ENCODE measurements at regions not wholly inside any gene's neighbourhood (a gene's known extent, or its start where the extent isn't known, plus 50 kb on each side); places are given as distances from the start of the nearest gene placed in this dataset.
"Not testable (repeated sequence)": the region's sequence is repeated elsewhere in the genome, so short reads cannot be mapped to it uniquely, and the experiment has no call there.

GRCh38 chr3:110001905-110002304 is 664.6 kb upstream of the DPPA4 start:
- not testable (repeated sequence) for DNase-seq (ENCODE audit: low read depth)

- no peak for DNase-seq (ENCODE audit: low read depth)
Measured at GRCh38 chr3:110006913-110007312, 669.6 kb upstream of the DPPA4 start.

GRCh38 chr3:110015231-110015963 is 678.1 kb upstream of the DPPA4 start:
- DNase-seq (ENCODE audit: low read depth): no peak

GRCh38 chr3:110016235-110016815 is 679.0 kb upstream of the DPPA4 start:
- DNase-seq (ENCODE audit: low read depth): no peak

- no peak for DNase-seq (ENCODE audit: low read depth)
Measured at GRCh38 chr3:110017304-110017703, 680.0 kb upstream of the DPPA4 start.

- DNase-seq (ENCODE audit: low read depth): no peak
Measured at GRCh38 chr3:110021659-110022058, 684.3 kb upstream of the DPPA4 start.

- not testable (repeated sequence) for DNase-seq (ENCODE audit: low read depth)
Measured at GRCh38 chr3:110023022-110023421, 685.7 kb upstream of the DPPA4 start.

GRCh38 chr3:110026421-110026820 is 689.1 kb upstream of the DPPA4 start:
- DNase-seq (ENCODE audit: low read depth): no peak

- DNase-seq (ENCODE audit: low read depth): no peak
Measured at GRCh38 chr3:110027446-110028080, 690.2 kb upstream of the DPPA4 start.

GRCh38 chr3:110031975-110032374 is 694.6 kb upstream of the DPPA4 start:
- DNase-seq (ENCODE audit: low read depth): no peak

GRCh38 chr3:110059431-110059830 is 722.1 kb upstream of the DPPA4 start:
- no peak for DNase-seq (ENCODE audit: low read depth)

GRCh38 chr3:110062716-110063115 is 725.4 kb upstream of the DPPA4 start:
- no peak for DNase-seq (ENCODE audit: low read depth)

- no peak for DNase-seq (ENCODE audit: low read depth)
Measured at GRCh38 chr3:110063178-110063577, 725.8 kb upstream of the DPPA4 start.

- DNase-seq (ENCODE audit: low read depth): no peak
Measured at GRCh38 chr3:110066206-110066605, 728.9 kb upstream of the DPPA4 start.

GRCh38 chr3:110067527-110067926 is 730.2 kb upstream of the DPPA4 start:
- no peak for DNase-seq (ENCODE audit: low read depth)

GRCh38 chr3:110069761-110070160 is 732.4 kb upstream of the DPPA4 start:
- DNase-seq (ENCODE audit: low read depth): no peak

GRCh38 chr3:110070161-110070916 is 733.0 kb upstream of the DPPA4 start:
- DNase-seq (ENCODE audit: low read depth): no peak

- no peak for DNase-seq (ENCODE audit: low read depth)
Measured at GRCh38 chr3:110074095-110074494, 736.7 kb upstream of the DPPA4 start.

- DNase-seq (ENCODE audit: low read depth): no peak
Measured at GRCh38 chr3:110077093-110077492, 739.7 kb upstream of the DPPA4 start.

- no peak for DNase-seq (ENCODE audit: low read depth)
Measured at GRCh38 chr3:110093411-110093810, 756.1 kb upstream of the DPPA4 start.

GRCh38 chr3:110093812-110094401 is 756.6 kb upstream of the DPPA4 start:
- no peak for DNase-seq (ENCODE audit: low read depth)

- no peak for DNase-seq (ENCODE audit: low read depth)
Measured at GRCh38 chr3:110099711-110100110, 762.4 kb upstream of the DPPA4 start.
